ENCODE measurements at regions not wholly inside any gene's neighbourhood (a gene's known extent, or its start where the extent isn't known, plus 50 kb on each side); places are given as distances from the start of the nearest gene placed in this dataset.

DNA sequence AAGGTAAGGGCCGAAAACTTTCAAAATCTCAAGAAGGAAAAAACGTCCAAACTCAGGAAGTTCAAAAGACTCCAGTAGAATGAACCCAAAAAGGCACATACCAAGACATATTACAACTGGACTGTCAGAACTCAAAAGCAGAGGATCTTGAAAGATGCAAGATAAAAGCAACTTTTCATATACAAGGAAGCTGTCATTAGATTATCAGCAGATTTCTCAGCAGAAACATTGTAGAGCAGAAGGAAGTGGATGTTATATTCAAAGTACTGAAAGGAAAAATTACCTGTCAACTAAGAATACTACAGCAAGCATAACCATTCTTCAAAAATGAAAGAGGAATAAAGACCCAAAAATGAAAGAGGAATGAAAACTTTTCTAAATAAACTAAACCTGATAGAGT, 224.9 kb downstream of the FAT4 start:
- TF ChIP-seq EZH2 (optimal IDR thresholded peaks at IDR 0.05; ENCODE audit: low read depth, low read length): no peak
- Histone ChIP-seq H3K4me1 (ENCODE audit: low read length) (no peaks in the 10 kb centered on the region), H3F3A (ENCODE audit: insufficient read depth, low read length) (no peaks in the 10 kb centered on the region), H3K27ac (ENCODE audit: low read length) (no peak overlapping the region), H3K36me3 (replicated peaks; ENCODE audit: insufficient read depth, low read length) (no peaks in the 10 kb centered on the region), H3K4me2 (ENCODE audit: low read depth, low read length) (no peak overlapping the region), H3K9me3 (replicated peaks; ENCODE audit: insufficient read depth, low read length) (no peaks in the 10 kb centered on the region), H3K9me2 (replicated peaks; ENCODE audit: insufficient read depth, low read length) (no peaks in the 10 kb centered on the region), H2AFZ (ENCODE audit: low read length) (no peak overlapping the region), H4K20me1 (ENCODE audit: insufficient read depth, low read length) (no peaks in the 10 kb centered on the region), H3K4me3 (ENCODE audit: low read length) (no peak overlapping the region), H3K79me2 (ENCODE audit: low read length) (no peaks in the 10 kb centered on the region), H3K9ac (ENCODE audit: low read length) (no peak overlapping the region), H3K27me3 (replicated peaks; ENCODE audit: insufficient read depth, low read length) (no peaks in the 10 kb centered on the region)
- no peak for DNase-seq

DNA sequence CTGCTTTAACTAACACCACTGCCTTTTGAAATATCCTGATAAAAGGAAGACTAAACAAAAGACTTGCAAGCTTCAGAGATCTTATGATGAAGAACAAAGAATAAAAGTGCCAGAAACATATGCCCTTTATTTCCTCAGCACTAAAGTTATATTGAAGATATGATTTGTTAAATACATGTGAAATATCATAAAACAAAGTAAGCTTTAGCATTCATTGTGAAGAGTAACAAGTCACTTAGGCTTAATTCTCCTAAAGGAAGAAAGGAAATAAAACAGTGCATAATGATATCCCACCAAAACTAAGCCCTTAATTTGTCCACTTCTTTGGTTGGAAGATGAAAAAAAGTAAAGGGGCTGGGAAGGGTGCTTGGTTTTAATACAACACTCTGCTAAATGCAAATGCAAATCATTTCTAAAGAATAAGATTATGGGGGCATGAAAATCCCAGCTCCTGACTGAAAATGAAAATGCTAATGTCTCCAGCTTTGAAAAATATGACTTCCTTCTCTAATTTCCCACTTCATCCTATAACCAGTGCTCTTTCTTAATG, 227.2 kb downstream of the FAT4 start:
- Histone ChIP-seq H3K79me2 (ENCODE audit: low read length) (no peaks in the 10 kb centered on the region), H3K27me3 (replicated peaks; ENCODE audit: insufficient read depth, low read length) (no peaks in the 10 kb centered on the region), H3F3A (ENCODE audit: insufficient read depth, low read length) (no peaks in the 10 kb centered on the region), H4K20me1 (ENCODE audit: insufficient read depth, low read length) (no peaks in the 10 kb centered on the region), H3K27ac (ENCODE audit: low read length) (no peak overlapping the region), H3K9me2 (replicated peaks; ENCODE audit: insufficient read depth, low read length) (no peaks in the 10 kb centered on the region), H3K4me2 (ENCODE audit: low read depth, low read length) (no peak overlapping the region), H3K4me1 (ENCODE audit: low read length) (no peaks in the 10 kb centered on the region), H3K36me3 (replicated peaks; ENCODE audit: insufficient read depth, low read length) (no peaks in the 10 kb centered on the region), H3K9me3 (replicated peaks; ENCODE audit: insufficient read depth, low read length) (no peaks in the 10 kb centered on the region), H3K4me3 (ENCODE audit: low read length) (no peak overlapping the region), H3K9ac (ENCODE audit: low read length) (no peak overlapping the region), H2AFZ (ENCODE audit: low read length) (no peak overlapping the region)
- no peak for TF ChIP-seq EZH2 (optimal IDR thresholded peaks at IDR 0.05; ENCODE audit: low read depth, low read length)
- TF ChIP-seq, protein P1, sequence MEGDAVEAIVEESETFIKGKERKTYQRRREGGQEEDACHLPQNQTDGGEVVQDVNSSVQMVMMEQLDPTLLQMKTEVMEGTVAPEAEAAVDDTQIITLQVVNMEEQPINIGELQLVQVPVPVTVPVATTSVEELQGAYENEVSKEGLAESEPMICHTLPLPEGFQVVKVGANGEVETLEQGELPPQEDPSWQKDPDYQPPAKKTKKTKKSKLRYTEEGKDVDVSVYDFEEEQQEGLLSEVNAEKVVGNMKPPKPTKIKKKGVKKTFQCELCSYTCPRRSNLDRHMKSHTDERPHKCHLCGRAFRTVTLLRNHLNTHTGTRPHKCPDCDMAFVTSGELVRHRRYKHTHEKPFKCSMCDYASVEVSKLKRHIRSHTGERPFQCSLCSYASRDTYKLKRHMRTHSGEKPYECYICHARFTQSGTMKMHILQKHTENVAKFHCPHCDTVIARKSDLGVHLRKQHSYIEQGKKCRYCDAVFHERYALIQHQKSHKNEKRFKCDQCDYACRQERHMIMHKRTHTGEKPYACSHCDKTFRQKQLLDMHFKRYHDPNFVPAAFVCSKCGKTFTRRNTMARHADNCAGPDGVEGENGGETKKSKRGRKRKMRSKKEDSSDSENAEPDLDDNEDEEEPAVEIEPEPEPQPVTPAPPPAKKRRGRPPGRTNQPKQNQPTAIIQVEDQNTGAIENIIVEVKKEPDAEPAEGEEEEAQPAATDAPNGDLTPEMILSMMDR (IDR thresholded peaks at IDR 0.05; ENCODE audit: low read length): no peak
- no peak for TF ChIP-seq EZH2phosphoT487 (IDR thresholded peaks at IDR 0.05; ENCODE audit: low read length)
- DNase-seq: no peak

DNA sequence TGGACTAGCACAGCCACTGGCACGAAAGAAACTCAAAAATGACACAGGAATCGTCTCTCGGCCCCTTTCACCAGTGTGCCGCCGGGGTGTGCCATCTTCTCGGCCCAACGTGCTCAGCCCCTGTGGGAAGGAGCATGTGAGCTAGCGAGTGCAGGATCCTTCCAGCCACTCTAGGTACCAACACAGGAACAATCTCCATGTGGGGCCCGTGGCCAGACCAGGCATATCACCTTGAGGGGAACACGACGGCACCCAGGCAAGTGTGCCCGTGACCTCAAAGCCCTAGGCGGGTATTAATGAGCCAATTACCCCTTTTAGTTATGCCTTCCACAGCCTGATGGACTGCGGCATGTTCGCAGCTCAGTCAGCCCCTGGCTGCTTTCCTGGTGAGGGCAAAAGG, 231.5 kb downstream of the FAT4 start:
- Histone ChIP-seq H2AFZ (ENCODE audit: low read length) (no peak overlapping the region), H3K4me1 (ENCODE audit: low read length) (no peaks in the 10 kb centered on the region), H3K9me3 (replicated peaks; ENCODE audit: insufficient read depth, low read length) (no peaks in the 10 kb centered on the region), H3K36me3 (replicated peaks; ENCODE audit: insufficient read depth, low read length) (no peaks in the 10 kb centered on the region), H3K27me3 (replicated peaks; ENCODE audit: insufficient read depth, low read length) (no peaks in the 10 kb centered on the region), H3K9me2 (replicated peaks; ENCODE audit: insufficient read depth, low read length) (no peaks in the 10 kb centered on the region), H4K20me1 (ENCODE audit: insufficient read depth, low read length) (no peaks in the 10 kb centered on the region), H3K9ac (ENCODE audit: low read length) (no peak overlapping the region), H3K4me3 (ENCODE audit: low read length) (no peak overlapping the region), H3K27ac (ENCODE audit: low read length) (no peak overlapping the region), H3F3A (ENCODE audit: insufficient read depth, low read length) (no peaks in the 10 kb centered on the region), H3K79me2 (ENCODE audit: low read length) (no peaks in the 10 kb centered on the region), H3K4me2 (ENCODE audit: low read depth, low read length) (no peak overlapping the region)
- TF ChIP-seq EZH2phosphoT487 (IDR thresholded peaks at IDR 0.05; ENCODE audit: low read length): no peak
- TF ChIP-seq EZH2 (optimal IDR thresholded peaks at IDR 0.05; ENCODE audit: low read depth, low read length): no peak
- TF ChIP-seq, protein P1 (IDR thresholded peaks at IDR 0.05; ENCODE audit: low read length): no peak
- no peak for DNase-seq

DNA sequence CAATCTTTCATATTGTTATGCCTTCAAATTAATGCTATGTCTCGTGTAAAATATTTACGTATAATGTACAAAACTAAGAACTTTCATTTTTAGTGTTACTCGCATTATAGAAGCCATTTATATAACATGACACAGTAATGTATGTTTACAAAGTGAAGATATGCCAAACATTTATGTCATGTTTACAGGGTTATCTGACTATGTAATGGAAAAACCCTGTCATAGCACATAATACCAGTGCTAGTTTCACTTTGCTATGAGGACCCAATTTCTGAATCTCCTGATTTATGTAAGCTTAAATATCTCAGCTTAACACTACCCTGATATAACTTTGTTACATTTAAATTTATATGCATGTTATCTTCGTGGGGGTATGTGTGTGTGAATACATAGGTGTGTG, 233.1 kb downstream of the FAT4 start:
- H3F3A ChIP-seq (ENCODE audit: insufficient read depth, low read length): no peaks in the 10 kb centered on the region
- no peak overlapping the region for H3K4me2 ChIP-seq (ENCODE audit: low read depth, low read length)
- DNase-seq: no peak
- no peaks in the 10 kb centered on the region for H3K27me3 ChIP-seq (replicated peaks; ENCODE audit: insufficient read depth, low read length)
- H3K4me1 ChIP-seq (ENCODE audit: low read length): no peaks in the 10 kb centered on the region
- no peaks in the 10 kb centered on the region for H3K36me3 ChIP-seq (replicated peaks; ENCODE audit: insufficient read depth, low read length)
- H3K9ac ChIP-seq (ENCODE audit: low read length): no peak overlapping the region
- H3K27ac ChIP-seq (ENCODE audit: low read length): no peak overlapping the region
- no peaks in the 10 kb centered on the region for H3K9me2 ChIP-seq (replicated peaks; ENCODE audit: insufficient read depth, low read length)
- H2AFZ ChIP-seq (ENCODE audit: low read length): no peak overlapping the region
- no peaks in the 10 kb centered on the region for H4K20me1 ChIP-seq (ENCODE audit: insufficient read depth, low read length)
- TF ChIP-seq EZH2phosphoT487 (IDR thresholded peaks at IDR 0.05; ENCODE audit: low read length) (no peak), EZH2 (optimal IDR thresholded peaks at IDR 0.05; ENCODE audit: low read depth, low read length) (no peak)
- TF ChIP-seq, protein P1 (IDR thresholded peaks at IDR 0.05; ENCODE audit: low read length): no peak
- no peaks in the 10 kb centered on the region for H3K79me2 ChIP-seq (ENCODE audit: low read length)
- no peak overlapping the region for H3K4me3 ChIP-seq (ENCODE audit: low read length)
- no peaks in the 10 kb centered on the region for H3K9me3 ChIP-seq (replicated peaks; ENCODE audit: insufficient read depth, low read length)
